Muscle layer of duodenum (tissue), 2 donors: ENCODE measurements at regions not wholly inside any gene's neighbourhood (a gene's known extent, or its start where the extent isn't known, plus 50 kb on each side); places are given as distances from the start of the nearest gene placed in this dataset.

Source experiments
- H3K27ac ChIP-seq: one replicate; pipeline ENCODE4 v1.7.0; 2013; ENCODE audit warnings: mild to moderate bottlenecking, low read length
- H3K27me3 ChIP-seq: one replicate; pipeline ENCODE4 v1.7.0; 2013; ENCODE audit warnings: low read depth, mild to moderate bottlenecking, control low read depth, low read length
- H3K36me3 ChIP-seq, 2 donors: one replicate each; pipeline ENCODE4 v1.7.0; 2013; ENCODE audit warnings: low read length in 2 of 2, control low read depth in 1 of 2, mild to moderate bottlenecking in 1 of 2; ENCODE audit not compliant: insufficient read depth in 2 of 2, control insufficient read depth in 1 of 2
- H3K4me1 ChIP-seq, 2 donors: one replicate each; pipeline ENCODE4 v1.7.0; 2013; ENCODE audit warnings: low read length in 2 of 2, mild to moderate bottlenecking in 2 of 2, control low read depth in 1 of 2, moderate library complexity in 1 of 2; ENCODE audit not compliant: insufficient read depth in 2 of 2, control insufficient read depth in 1 of 2
- H3K4me3 ChIP-seq, 2 donors: one replicate each; pipeline ENCODE4 v1.7.0; 2013; ENCODE audit warnings: low read length in 2 of 2, low read depth in 1 of 2, mild to moderate bottlenecking in 1 of 2
- H3K9me3 ChIP-seq, 2 donors: one replicate each; pipeline ENCODE4 v1.7.0; 2013; ENCODE audit warnings: low read length in 2 of 2, control low read depth in 1 of 2, mild to moderate bottlenecking in 1 of 2; ENCODE audit not compliant: control insufficient read depth in 1 of 2
- donor health status: healthy.

DNA sequence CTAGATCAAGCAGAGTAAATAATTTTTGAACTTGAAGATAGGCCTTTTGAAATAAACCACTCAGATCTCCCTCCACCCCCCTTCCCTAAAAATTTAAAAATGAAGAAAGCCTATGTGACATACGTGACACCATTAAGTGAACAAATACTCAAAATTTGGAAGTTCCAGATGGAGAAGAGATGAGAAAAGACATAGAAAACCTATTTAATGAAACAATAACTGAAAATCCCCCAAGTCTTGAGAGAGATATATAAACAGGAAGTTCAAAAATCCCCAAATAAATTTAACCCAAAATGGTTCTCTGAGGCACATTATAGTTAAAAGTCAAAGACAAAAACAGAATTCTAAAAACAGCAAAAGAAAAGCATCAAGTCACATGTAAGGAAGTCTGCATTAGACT lies 428.6 kb downstream of the PSAT1 start:
- Histone ChIP-seq H3K27ac (no peak overlapping the region), H3K4me1 (no peaks in the 10 kb centered on the region), H3K36me3 (no peaks in the 10 kb centered on the region), H3K9me3 (peaks cover 0 to 14% of the 10 kb centered on the region in 2 donors), H3K27me3 (no peaks in the 10 kb centered on the region), H3K4me3 (no peak overlapping the region)

DNA sequence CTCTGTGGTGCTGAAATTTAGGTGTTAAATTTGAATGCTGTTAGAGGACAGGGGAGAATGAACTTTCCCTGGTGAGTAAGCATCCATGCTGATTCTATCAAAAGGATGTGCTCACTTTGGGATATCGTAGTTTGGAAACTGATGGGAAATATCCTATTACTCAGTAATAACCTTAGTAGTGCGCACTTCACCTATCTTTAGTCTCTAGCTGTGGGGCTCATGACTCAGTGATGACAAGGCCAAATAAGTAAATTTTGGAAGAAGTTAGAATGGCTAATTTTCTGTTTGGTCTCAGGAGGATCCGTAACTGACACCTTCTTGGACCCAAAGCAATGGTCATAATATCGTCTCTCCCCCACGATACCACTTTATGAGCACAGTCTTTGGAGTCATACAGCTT lies 448.4 kb downstream of the PSAT1 start:
- Histone ChIP-seq H3K27me3 (no peaks in the 10 kb centered on the region), H3K9me3 (no peaks in the 10 kb centered on the region), H3K4me1 (no peaks in the 10 kb centered on the region)

DNA sequence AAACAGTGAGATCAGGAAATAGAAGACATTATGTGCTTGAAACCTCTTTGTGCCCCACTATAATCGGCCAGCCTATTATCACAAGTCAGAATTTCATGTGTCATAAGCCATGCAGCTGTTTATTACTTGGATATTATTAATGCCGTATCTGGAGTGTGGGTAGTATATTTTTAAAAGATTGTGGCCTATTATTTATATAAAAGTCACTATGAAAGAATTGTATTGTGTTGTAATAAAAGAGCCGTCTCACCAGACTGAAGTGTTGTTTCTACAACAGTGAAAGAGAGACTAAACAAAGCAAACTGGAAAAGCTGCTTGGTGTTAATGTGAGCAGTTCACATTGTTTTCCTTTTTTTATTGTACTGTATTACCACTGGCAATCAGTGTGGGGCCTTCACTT lies 449.1 kb downstream of the PSAT1 start:
- no peaks in the 10 kb centered on the region for H3K9me3 ChIP-seq
- H3K4me1 ChIP-seq: no peaks in the 10 kb centered on the region
- no peak overlapping the region for H3K4me3 ChIP-seq
- no peaks in the 10 kb centered on the region for H3K36me3 ChIP-seq
- no peaks in the 10 kb centered on the region for H3K27me3 ChIP-seq
- no peak overlapping the region for H3K27ac ChIP-seq

More for the DNA sequence above, 448.4 kb downstream of the PSAT1 start:
- Histone ChIP-seq H3K36me3 (no peaks in the 10 kb centered on the region), H3K4me3 (no peak overlapping the region), H3K27ac (no peak overlapping the region)

DNA sequence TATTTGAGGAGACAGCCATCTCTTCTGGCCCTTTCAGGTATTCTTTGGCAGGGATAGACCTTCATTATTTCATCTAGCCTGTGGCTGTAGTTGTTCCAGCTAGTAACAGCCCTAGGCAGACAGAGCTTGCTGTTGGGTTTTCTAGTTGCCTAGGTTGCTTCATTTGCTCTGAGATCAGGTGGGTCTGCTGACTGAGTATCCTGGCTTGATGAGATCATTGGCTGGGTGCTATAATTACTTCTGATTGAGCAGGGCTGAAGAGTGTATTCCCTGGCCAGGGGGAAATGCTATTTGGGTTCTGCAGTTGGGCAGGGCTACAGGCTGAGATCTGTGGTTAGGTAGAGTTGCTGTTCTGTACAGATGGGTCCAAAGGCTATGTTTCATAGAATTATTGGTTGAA lies 456.1 kb downstream of the PSAT1 start:
- no peak overlapping the region for H3K27ac ChIP-seq
- H3K36me3 ChIP-seq: no peaks in the 10 kb centered on the region
- no peaks in the 10 kb centered on the region for H3K9me3 ChIP-seq
- H3K4me3 ChIP-seq: no peak overlapping the region
- H3K27me3 ChIP-seq: no peaks in the 10 kb centered on the region
- H3K4me1 ChIP-seq: no peaks in the 10 kb centered on the region

DNA sequence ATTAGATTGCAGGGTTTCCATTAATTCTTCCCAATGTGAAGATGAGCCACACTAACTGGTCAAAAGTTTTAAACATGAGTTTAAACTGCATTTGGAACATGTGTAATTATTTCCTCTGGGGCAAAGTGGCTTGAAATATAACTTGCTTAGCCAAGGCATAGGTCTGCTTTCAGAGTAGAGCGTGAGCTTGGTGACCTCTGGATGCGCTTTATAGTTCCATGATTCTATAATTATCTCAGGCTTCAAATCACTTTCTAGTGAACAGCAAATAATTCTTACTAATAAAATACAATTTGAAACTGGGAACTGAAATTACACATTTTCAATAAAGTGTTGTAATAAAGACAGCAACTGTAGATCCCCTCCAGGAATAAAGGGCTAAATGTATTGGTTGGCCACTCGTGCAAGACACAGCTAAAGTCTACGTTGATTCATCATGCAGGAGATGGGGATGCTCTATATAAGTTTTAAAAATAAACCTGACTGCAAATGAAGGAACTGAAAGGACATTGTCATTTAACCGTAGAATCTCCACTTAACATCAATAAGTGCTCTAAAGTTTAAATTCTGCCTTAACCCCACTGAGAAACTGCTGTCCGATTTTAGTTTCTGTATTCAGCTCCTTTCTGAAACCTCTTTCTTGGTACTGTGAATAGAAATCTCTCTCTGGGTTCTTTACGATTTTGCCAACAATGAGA lies 460.0 kb downstream of the PSAT1 start:
- no peak overlapping the region for H3K4me3 ChIP-seq
- H3K27ac ChIP-seq: no peak overlapping the region
- H3K27me3 ChIP-seq: no peaks in the 10 kb centered on the region
- no peaks in the 10 kb centered on the region for H3K4me1 ChIP-seq
- no peaks in the 10 kb centered on the region for H3K36me3 ChIP-seq
- no peaks in the 10 kb centered on the region for H3K9me3 ChIP-seq

DNA sequence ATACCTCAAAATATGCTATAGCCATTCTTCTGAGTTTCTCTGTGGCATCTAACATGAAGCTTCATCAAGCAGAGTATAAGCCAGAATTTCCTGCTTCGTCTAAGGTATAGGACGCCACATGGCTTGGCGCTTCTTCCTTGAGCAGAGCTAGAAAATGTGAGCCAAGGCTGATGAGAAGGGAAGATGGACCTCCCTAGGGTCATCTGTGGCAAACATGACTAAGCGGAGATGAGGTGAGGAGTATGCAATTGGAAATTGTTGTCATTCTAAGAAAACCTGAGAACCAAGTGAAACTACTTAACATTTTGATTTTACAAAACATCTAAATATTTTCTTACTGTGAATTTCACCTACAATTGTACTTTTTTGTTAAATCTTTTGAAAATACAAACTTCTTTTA lies 466.5 kb downstream of the PSAT1 start:
- H3K4me1 ChIP-seq: no peaks in the 10 kb centered on the region
- H3K36me3 ChIP-seq: no peaks in the 10 kb centered on the region
- H3K27ac ChIP-seq: no peak overlapping the region
- no peaks in the 10 kb centered on the region for H3K9me3 ChIP-seq
- no peak overlapping the region for H3K4me3 ChIP-seq
- no peaks in the 10 kb centered on the region for H3K27me3 ChIP-seq

DNA sequence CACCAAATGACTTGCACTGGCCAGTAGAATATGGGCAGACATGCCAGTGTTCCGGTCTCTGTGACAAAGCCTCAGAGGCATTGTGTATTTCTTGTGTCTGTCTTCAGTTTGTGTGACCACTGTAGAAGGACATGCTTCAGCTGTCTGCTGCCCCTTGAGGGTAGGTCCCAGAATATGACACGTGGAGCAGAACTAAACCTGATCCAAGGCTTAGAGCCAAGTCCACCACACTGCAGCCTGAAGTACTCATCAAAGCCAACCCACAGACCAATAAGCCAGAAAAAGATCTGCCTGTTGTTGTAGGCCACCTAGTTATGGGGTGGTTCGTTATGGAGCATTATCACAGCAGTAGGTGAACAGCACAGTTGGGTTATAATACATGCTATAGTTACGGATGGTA lies 468.9 kb downstream of the PSAT1 start:
- Histone ChIP-seq H3K27me3 (no peaks in the 10 kb centered on the region), H3K27ac (no peak overlapping the region), H3K4me3 (no peak overlapping the region), H3K4me1 (no peaks in the 10 kb centered on the region), H3K9me3 (no peaks in the 10 kb centered on the region), H3K36me3 (no peaks in the 10 kb centered on the region)

DNA sequence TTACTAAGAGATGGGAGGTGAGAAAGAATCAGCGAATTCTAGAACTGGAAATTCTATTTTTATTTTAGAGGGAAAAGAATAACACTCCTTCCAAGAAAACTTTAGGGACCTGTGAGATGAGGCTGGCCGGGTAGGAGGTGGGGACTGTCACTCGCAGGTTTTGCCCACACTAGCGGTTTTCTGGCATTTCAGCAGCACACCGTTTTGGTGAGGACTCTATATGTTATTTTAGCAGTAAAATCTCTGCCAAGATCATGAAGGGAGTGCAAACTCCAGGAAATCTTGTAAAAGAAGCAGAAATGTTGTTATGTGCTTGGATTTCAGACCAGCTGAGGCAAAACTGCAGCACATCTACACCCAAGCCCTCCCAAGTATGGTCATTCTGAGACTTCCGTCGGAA lies 470.6 kb downstream of the PSAT1 start:
- no peak overlapping the region for H3K4me3 ChIP-seq
- no peak overlapping the region for H3K27ac ChIP-seq
- H3K9me3 ChIP-seq: no peaks in the 10 kb centered on the region

DNA sequence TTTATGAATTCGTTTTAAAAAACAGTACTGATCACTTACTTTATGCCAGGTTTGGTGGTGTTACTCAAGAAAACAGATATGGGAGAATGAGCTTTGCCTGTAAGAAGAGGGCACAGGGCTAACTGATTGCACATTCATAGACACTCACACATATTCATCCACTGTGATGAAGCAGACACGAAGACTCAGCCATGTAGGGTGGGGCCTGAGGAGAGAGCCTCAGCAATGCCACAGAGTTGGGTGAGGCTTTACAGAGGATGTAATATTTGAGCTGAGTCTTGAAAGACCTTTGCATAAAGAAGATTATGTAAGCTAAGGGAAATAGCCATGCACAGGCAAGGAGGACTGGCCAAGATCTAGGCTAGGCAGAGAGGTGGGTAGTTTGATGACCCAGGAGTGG lies 472.8 kb downstream of the PSAT1 start:
- no peaks in the 10 kb centered on the region for H3K27me3 ChIP-seq
- no peaks in the 10 kb centered on the region for H3K4me1 ChIP-seq
- no peaks in the 10 kb centered on the region for H3K36me3 ChIP-seq
- H3K27ac ChIP-seq: no peak overlapping the region
- no peak overlapping the region for H3K4me3 ChIP-seq
- no peaks in the 10 kb centered on the region for H3K9me3 ChIP-seq

More for the DNA sequence above, 470.6 kb downstream of the PSAT1 start:
- Histone ChIP-seq H3K4me1 (no peaks in the 10 kb centered on the region), H3K27me3 (no peaks in the 10 kb centered on the region), H3K36me3 (no peaks in the 10 kb centered on the region)

DNA sequence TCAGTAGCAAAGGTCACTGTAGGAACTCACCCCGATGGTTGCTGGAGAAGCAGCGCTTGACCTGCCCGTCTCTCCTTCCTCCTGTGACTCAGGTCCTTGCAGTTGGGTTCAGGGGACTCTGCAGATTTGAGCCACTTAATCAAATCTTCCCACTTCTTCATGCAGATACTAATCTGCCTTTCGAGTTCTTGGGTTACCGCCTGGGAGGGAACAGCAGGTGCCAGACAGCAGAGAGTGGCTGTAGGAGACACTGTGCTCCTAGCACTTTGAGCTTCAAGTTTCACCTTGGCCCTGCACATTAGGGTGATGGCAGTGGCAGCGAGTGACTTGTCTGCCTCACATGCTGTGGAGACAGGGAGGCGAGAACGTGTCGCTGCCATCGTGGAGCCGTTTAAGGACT lies 478.3 kb downstream of the PSAT1 start:
- no peaks in the 10 kb centered on the region for H3K36me3 ChIP-seq
- no peak overlapping the region for H3K4me3 ChIP-seq
- H3K27me3 ChIP-seq: no peaks in the 10 kb centered on the region
- H3K9me3 ChIP-seq: no peaks in the 10 kb centered on the region
- H3K27ac ChIP-seq: no peak overlapping the region
- no peaks in the 10 kb centered on the region for H3K4me1 ChIP-seq

DNA sequence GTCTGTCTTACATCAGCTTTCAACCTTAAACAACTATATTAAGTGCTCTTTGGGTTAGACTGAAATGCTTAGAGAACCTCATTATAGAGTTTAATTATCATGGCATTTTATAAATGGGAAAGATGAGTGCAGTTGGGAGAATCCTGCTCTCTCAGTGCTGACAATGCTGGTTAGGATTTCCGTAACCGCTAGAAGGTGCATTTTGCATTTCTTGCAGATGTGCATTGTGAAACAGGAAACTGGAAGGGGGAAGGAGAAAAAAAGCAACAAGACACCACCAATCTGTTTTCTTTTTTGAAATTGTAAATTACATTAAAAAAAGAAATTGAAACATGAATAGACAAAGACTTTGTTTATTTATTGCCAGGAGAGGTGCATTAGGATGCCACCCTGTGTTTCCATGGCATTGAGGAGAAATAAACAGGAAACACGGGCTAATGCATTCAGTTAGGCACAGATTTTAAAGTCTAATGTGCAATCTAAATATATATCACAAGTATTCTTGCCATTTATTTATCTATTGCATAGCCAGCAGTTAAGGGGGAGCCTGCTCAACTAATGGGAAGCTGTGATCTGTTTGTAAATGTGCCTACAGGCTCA lies 478.9 kb downstream of the PSAT1 start:
- Histone ChIP-seq H3K27ac (no peak overlapping the region), H3K9me3 (no peaks in the 10 kb centered on the region), H3K4me3 (no peak overlapping the region), H3K36me3 (no peaks in the 10 kb centered on the region), H3K27me3 (no peaks in the 10 kb centered on the region), H3K4me1 (no peaks in the 10 kb centered on the region)

DNA sequence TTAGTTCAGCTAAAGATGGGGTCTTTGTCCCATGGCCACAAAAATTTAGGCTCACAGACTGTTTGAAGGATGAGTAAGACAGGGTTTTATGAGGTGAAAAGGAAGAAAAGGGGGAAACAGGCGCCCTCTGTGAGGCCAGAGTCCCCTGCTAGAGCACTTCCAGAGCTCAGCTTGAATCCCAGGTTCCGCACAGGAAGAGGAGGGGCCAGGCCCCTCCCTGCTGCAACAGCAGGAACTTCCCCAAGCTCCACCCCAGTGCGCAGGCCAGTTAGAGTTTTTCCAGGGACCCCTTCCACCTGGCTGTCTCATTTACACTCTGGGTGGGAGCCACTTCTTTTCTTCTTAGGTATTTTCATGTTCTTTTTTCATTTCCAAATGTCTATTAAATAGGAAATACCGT lies 480.8 kb downstream of the PSAT1 start:
- no peaks in the 10 kb centered on the region for H3K4me1 ChIP-seq
- H3K27me3 ChIP-seq: no peaks in the 10 kb centered on the region
- H3K27ac ChIP-seq: no peak overlapping the region
- no peak overlapping the region for H3K4me3 ChIP-seq
- no peaks in the 10 kb centered on the region for H3K36me3 ChIP-seq
- no peaks in the 10 kb centered on the region for H3K9me3 ChIP-seq
